ENCODE measurements at regions not wholly inside any gene's neighbourhood (a gene's known extent, or its start where the extent isn't known, plus 50 kb on each side); places are given as distances from the start of the nearest gene placed in this dataset.

DNA sequence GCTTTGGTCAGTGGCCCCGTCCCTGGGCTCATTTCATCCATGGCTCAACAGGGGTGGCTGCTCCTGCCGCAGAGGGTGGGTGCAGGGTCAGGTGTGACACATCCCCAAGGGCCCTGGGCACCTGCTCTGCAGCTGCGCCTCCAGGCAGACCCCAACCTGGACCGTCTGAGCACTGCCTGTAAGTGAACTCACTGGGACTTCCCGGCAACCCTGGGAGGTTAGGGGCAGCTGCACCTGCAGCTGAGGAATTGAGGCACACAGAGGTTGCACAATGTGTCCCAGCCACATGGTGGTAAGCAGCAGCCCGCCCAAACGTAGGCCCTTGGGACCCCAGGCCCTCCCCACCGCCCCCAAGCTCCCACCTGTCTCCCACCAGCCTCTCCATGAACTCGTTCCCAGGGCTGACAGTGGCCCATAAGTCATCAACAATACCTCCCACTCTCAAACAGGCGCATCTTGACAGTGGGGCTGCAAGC, 55.1 kb downstream of the PLXNA1 start:
- FAIRE-seq: no peak
- dilution Hi-C loops (cut with MboI; ENCODE audit: extremely low pct_ligation_motif_present, low sequenced_read_pairs): no loop called here
- no peaks in the 10 kb centered on the region for H3K9me1 ChIP-seq (replicated peaks; ENCODE audit: control insufficient read depth, extremely low read depth, insufficient read depth, low read length)
- H3K79me2 ChIP-seq (ENCODE audit: control insufficient read depth, insufficient read depth, low read length): no peaks in the 10 kb centered on the region
- no peaks in the 10 kb centered on the region for H3K36me3 ChIP-seq (ENCODE audit: control insufficient read depth in 2 of 2, extremely low read depth in 1 of 2, insufficient read depth in 2 of 2, low read length in 2 of 2)
- no peaks in the 10 kb centered on the region for H3K27me3 ChIP-seq (ENCODE audit: control insufficient read depth in 2 of 2, insufficient read depth in 2 of 2, low read length in 2 of 2)
- no peak for TF ChIP-seq MYC (IDR thresholded peaks at IDR 0.05; ENCODE audit: low read depth, low read length)
- TF ChIP-seq, protein P1, sequence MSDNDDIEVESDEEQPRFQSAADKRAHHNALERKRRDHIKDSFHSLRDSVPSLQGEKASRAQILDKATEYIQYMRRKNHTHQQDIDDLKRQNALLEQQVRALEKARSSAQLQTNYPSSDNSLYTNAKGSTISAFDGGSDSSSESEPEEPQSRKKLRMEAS (IDR thresholded peaks at IDR 0.05; ENCODE audit: insufficient read depth, insufficient read length): no peak
- TF ChIP-seq, protein P2, sequence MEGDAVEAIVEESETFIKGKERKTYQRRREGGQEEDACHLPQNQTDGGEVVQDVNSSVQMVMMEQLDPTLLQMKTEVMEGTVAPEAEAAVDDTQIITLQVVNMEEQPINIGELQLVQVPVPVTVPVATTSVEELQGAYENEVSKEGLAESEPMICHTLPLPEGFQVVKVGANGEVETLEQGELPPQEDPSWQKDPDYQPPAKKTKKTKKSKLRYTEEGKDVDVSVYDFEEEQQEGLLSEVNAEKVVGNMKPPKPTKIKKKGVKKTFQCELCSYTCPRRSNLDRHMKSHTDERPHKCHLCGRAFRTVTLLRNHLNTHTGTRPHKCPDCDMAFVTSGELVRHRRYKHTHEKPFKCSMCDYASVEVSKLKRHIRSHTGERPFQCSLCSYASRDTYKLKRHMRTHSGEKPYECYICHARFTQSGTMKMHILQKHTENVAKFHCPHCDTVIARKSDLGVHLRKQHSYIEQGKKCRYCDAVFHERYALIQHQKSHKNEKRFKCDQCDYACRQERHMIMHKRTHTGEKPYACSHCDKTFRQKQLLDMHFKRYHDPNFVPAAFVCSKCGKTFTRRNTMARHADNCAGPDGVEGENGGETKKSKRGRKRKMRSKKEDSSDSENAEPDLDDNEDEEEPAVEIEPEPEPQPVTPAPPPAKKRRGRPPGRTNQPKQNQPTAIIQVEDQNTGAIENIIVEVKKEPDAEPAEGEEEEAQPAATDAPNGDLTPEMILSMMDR (IDR thresholded peaks at IDR 0.05; ENCODE audit: extremely low read depth in 1 of 2, insufficient read depth in 1 of 2, low read depth in 1 of 2, low read length in 2 of 2): no peak
- TF ChIP-seq POLR2A (IDR thresholded peaks at IDR 0.05; ENCODE audit: low read depth, low read length): no peak
- no peak for TF ChIP-seq FOS (IDR thresholded peaks at IDR 0.05; ENCODE audit: borderline replicate concordance, insufficient read depth, low read length)
- no peak for TF ChIP-seq POLR2AphosphoS5 (IDR thresholded peaks at IDR 0.05; ENCODE audit: insufficient read depth, low read depth, low read length)
- TF ChIP-seq GATA2 (IDR thresholded peaks at IDR 0.05; ENCODE audit: insufficient read depth, insufficient read length, low read depth, low read length): no peak
- no peak for TF ChIP-seq EZH2 (IDR thresholded peaks at IDR 0.05; ENCODE audit: borderline replicate concordance, low read depth, low read length, severe bottlenecking)
- TF ChIP-seq JUN (IDR thresholded peaks at IDR 0.05; ENCODE audit: borderline replicate concordance, insufficient read depth, insufficient read length, low read depth): no peak
- no peak overlapping the region for H3K4me2 ChIP-seq (ENCODE audit: insufficient read depth, low read length)
- intact Hi-C loops (cut with micrococcal nuclease): no loop called here
- H3K27ac ChIP-seq (ENCODE audit: insufficient read depth, low read depth, low read length): no peak overlapping the region
- H3K4me1 ChIP-seq (ENCODE audit: control insufficient read depth, extremely low read depth, insufficient read depth, low read length): no peaks in the 10 kb centered on the region
- no peak for DNase-seq (ENCODE audit: low read depth, low spot score)
- no peaks in the 10 kb centered on the region for H3K9me3 ChIP-seq (replicated peaks; ENCODE audit: control insufficient read depth, insufficient read depth, low read length)
- CTCF ChIA-PET: interaction anchor here (1.2 kb wide), 1 partner anchor 286 kb away, joined by 3 read pairs; no protein-coding TSS in a partner anchor
- H4K20me1 ChIP-seq (replicated peaks; ENCODE audit: control insufficient read depth, extremely low read depth, insufficient read depth, low read length): no peaks in the 10 kb centered on the region
- no peak overlapping the region for H3K9ac ChIP-seq (replicated peaks; ENCODE audit: extremely low read depth, insufficient read depth, low read length)
- H2AFZ ChIP-seq (ENCODE audit: low read depth, low read length): no peak overlapping the region
- BruUV-seq (replicated peaks): no TSS peak
- H3K4me3 ChIP-seq (replicated peaks in 1 of 3; ENCODE audit: insufficient read depth in 1 of 3, low read depth in 1 of 3, low read length in 3 of 3): no peak overlapping the region
- POLR2A ChIA-PET: no interaction called here
